HG03159 (cell line): ENCODE measurements at regions not wholly inside any gene's neighbourhood (a gene's known extent, or its start where the extent isn't known, plus 50 kb on each side); places are given as distances from the start of the nearest gene placed in this dataset.
"Not testable (repeated sequence)": the region's sequence is repeated elsewhere in the genome, so short reads cannot be mapped to it uniquely, and the experiment has no call there.

Experiments used
- ATAC-seq: cut with Tn5 transposase; IDR thresholded peaks from one replicate; pipeline ENCODE4 v1.9.1; 2021; ENCODE audit warnings: mild to moderate bottlenecking, moderate library complexity; ENCODE audit not compliant: unreplicated experiment

- no peak for ATAC-seq
Observed at GRCh38 chrX:122625821-122626220, 558.3 kb upstream of the GRIA3 start.

- ATAC-seq, result no peak
Observed at GRCh38 chrX:122626871-122627270, 557.2 kb upstream of the GRIA3 start.

GRCh38 chrX:122641136-122641535, 542.9 kb upstream of the GRIA3 start:
- no peak for ATAC-seq

- ATAC-seq, result no peak
Observed at GRCh38 chrX:122641826-122642225, 542.3 kb upstream of the GRIA3 start.

GRCh38 chrX:122655256-122655655, 528.8 kb upstream of the GRIA3 start:
- ATAC-seq, result not testable (repeated sequence)

- no peak for ATAC-seq
Observed at GRCh38 chrX:122666601-122667000, 517.5 kb upstream of the GRIA3 start.

- no peak for ATAC-seq
Observed at GRCh38 chrX:122667667-122668066, 516.4 kb upstream of the GRIA3 start.

- ATAC-seq, result no peak
Observed at GRCh38 chrX:122703762-122704161, 480.3 kb upstream of the GRIA3 start.

GRCh38 chrX:122739770-122740169, 444.3 kb upstream of the GRIA3 start:
- ATAC-seq, result no peak

- ATAC-seq, result no peak
Observed at GRCh38 chrX:122770581-122770980, 413.5 kb upstream of the GRIA3 start.

- ATAC-seq, result no peak
Observed at GRCh38 chrX:122771933-122772332, 412.1 kb upstream of the GRIA3 start.

- no peak for ATAC-seq
Observed at GRCh38 chrX:122777766-122778165, 406.3 kb upstream of the GRIA3 start.

- ATAC-seq, result no peak
Observed at GRCh38 chrX:122783918-122784317, 400.2 kb upstream of the GRIA3 start.

- ATAC-seq, result no peak
Observed at GRCh38 chrX:122787231-122787630, 396.8 kb upstream of the GRIA3 start.

- no peak for ATAC-seq
Observed at GRCh38 chrX:122788216-122788615, 395.9 kb upstream of the GRIA3 start.

GRCh38 chrX:122790376-122791095, 393.5 kb upstream of the GRIA3 start:
- no peak for ATAC-seq

GRCh38 chrX:122813876-122814275, 370.2 kb upstream of the GRIA3 start:
- no peak for ATAC-seq

- ATAC-seq, result no peak
Observed at GRCh38 chrX:122816288-122816687, 367.8 kb upstream of the GRIA3 start.

GRCh38 chrX:122817321-122817955, 366.6 kb upstream of the GRIA3 start:
- no peak for ATAC-seq

GRCh38 chrX:122818068-122818467, 366.0 kb upstream of the GRIA3 start:
- no peak for ATAC-seq

GRCh38 chrX:122833230-122833629, 350.8 kb upstream of the GRIA3 start:
- no peak for ATAC-seq

GRCh38 chrX:122835886-122836285, 348.2 kb upstream of the GRIA3 start:
- ATAC-seq, result no peak

GRCh38 chrX:122850326-122850725, 333.8 kb upstream of the GRIA3 start:
- no peak for ATAC-seq
